HepG2 (cell line): ENCODE measurements at regions not wholly inside any gene's neighbourhood (a gene's known extent, or its start where the extent isn't known, plus 50 kb on each side); places are given as distances from the start of the nearest gene placed in this dataset.

ENCODE experiments used
- ATAC-seq: fragments of 200-7000 bp; cut with Tn5 transposase; 3 replicates; pipeline ENCODE4 v1.9.1; 2020; ENCODE audit warnings: mild to moderate bottlenecking, moderate library complexity
- BruUV-seq: library from RNA; stranded (reverse); fragments of 400-500 nt; replicated peaks from 2 replicates; lab custom pipeline; 2021; lab: Mats Ljungman, UMichigan
- CTCF ChIA-PET: fragments of 300-600 bp; formaldehyde crosslinking; extraction: SDS; loops from one replicate; lab custom pipeline; 2021; ENCODE audit warnings: low total read pairs, inconsistent platforms, low intra/inter-chr PET ratio; lab: Yijun Ruan, JAX
- POLR2A ChIA-PET: fragments of 350-600 bp; sonication (Branson Sonifier 250); formaldehyde crosslinking; loops from one replicate; lab custom pipeline; 2020; ENCODE audit warnings: antibody characterized with exemption, inconsistent platforms; lab: Yijun Ruan, JAX
- DNase-seq: peaks from one replicate; pipeline ENCODE4 v3.0.0-alpha.2; 2015; ENCODE audit warnings: low spot score
- FAIRE-seq: peaks from 3 replicates; lab custom pipeline; 2011; peaks lifted over from hg19 to GRCh38; lab: Jason Lieb, UNC
- H2AFZ ChIP-seq: one replicate; pipeline ENCODE4 v1.6.1; 2011; ENCODE audit warnings: low read length, inconsistent platforms
- H3K27ac ChIP-seq: fragments of 300-600 bp; 3 replicates; pipeline ENCODE4 v1.8.0; 2011; ENCODE audit warnings: mixed run types, mild to moderate bottlenecking, mixed read lengths, low read length, inconsistent platforms; ENCODE audit not compliant: insufficient read depth; ENCODE audit errors: extremely low read length
- H3K27me3 ChIP-seq, 2 experiments: fragments of 200-600 bp in 1 of 2; 2 replicates in 1 of 2; 3 replicates in 1 of 2; pipeline versions ENCODE4 v1.6.0 to v1.8.0; 2011; ENCODE audit warnings: low read length in 2 of 2, mild to moderate bottlenecking in 2 of 2, moderate library complexity in 2 of 2, inconsistent platforms in 1 of 2; ENCODE audit not compliant: insufficient read depth in 2 of 2, control insufficient read depth in 1 of 2
- H3K36me3 ChIP-seq, 2 experiments: fragments of 200-600 bp in 1 of 2; replicated peaks in 1 of 2; 2 replicates in 1 of 2; 3 replicates in 1 of 2; pipeline versions ENCODE4 v1.5.1 to v1.8.0; 2011; ENCODE audit warnings: low read length in 2 of 2, inconsistent platforms in 1 of 2; ENCODE audit not compliant: insufficient read depth in 2 of 2, control insufficient read depth in 1 of 2
- H3K4me1 ChIP-seq: 2 replicates; pipeline ENCODE4 v1.5.1; 2012; ENCODE audit warnings: low read length, inconsistent platforms; ENCODE audit not compliant: insufficient read depth
- H3K4me2 ChIP-seq: 2 replicates; pipeline ENCODE4 v1.6.0; 2011; ENCODE audit warnings: low read depth, low read length, inconsistent platforms
- H3K4me3 ChIP-seq, 3 experiments: fragments of 200-600 bp in 1 of 3; sonication (generic), shearing (Covaris generic) in 1 of 3; replicated peaks in 1 of 3; 2 replicates each; pipeline ENCODE4 v1.5.1; 2011 to 2016; ENCODE audit warnings: low read length in 3 of 3, inconsistent platforms in 2 of 3, low read depth in 2 of 3, mild to moderate bottlenecking in 2 of 3, control low read depth in 1 of 3, mixed read lengths in 1 of 3; ENCODE audit not compliant: insufficient read depth in 1 of 3
- H3K79me2 ChIP-seq: one replicate; pipeline ENCODE4 v1.6.1; 2011; ENCODE audit warnings: low read length, inconsistent platforms; ENCODE audit not compliant: insufficient read depth
- H3K9ac ChIP-seq: 2 replicates; pipeline ENCODE4 v1.6.0; 2011; ENCODE audit warnings: mild to moderate bottlenecking, low read depth, low read length, inconsistent platforms; ENCODE audit not compliant: insufficient read depth
- H3K9me3 ChIP-seq: 2 replicates; pipeline ENCODE4 v1.5.1; 2012; ENCODE audit warnings: mild to moderate bottlenecking, low read length
- H4K20me1 ChIP-seq: 2 replicates; pipeline ENCODE4 v1.6.0; 2011; ENCODE audit warnings: inconsistent platforms, mild to moderate bottlenecking, low read length, moderate library complexity; ENCODE audit not compliant: insufficient read depth
- CC2D1A ChIP-seq: sonication (generic); formaldehyde crosslinking; IDR thresholded peaks from 2 replicates; pipeline ENCODE4 v1.8.1; 2023; ENCODE audit warnings: mild to moderate bottlenecking, missing genetic modification reagents
- KMT2B ChIP-seq: IDR thresholded peaks from 2 replicates; pipeline ENCODE4 v1.6.1; 2016; ENCODE audit warnings: missing genetic modification reagents, missing compliant biosample characterization
- MAFF ChIP-seq: IDR thresholded peaks from 2 replicates; pipeline ENCODE4 v1.6.1; 2011; ENCODE audit warnings: low read depth, low read length, improper control_type of control experiment
- MEF2D ChIP-seq: sonication (generic); formaldehyde crosslinking; IDR thresholded peaks from 2 replicates; pipeline ENCODE4 v1.5.1; 2020; ENCODE audit warnings: mild to moderate bottlenecking, missing genetic modification reagents
- MIER2 ChIP-seq: IDR thresholded peaks from 2 replicates; pipeline ENCODE4 v1.6.1; 2016; ENCODE audit warnings: missing biosample characterization, missing genetic modification reagents
- TRIM24 ChIP-seq: sonication (generic); formaldehyde crosslinking; IDR thresholded peaks from 2 replicates; pipeline ENCODE4 v1.8.0; 2022; ENCODE audit warnings: mild to moderate bottlenecking, missing genetic modification reagents
- ZNF101 ChIP-seq: sonication (generic); formaldehyde crosslinking; IDR thresholded peaks from 2 replicates; pipeline ENCODE4 v1.4.0; 2020; ENCODE audit warnings: mild to moderate bottlenecking, low read depth, missing genetic modification reagents, borderline replicate concordance
- ZNF143 ChIP-seq: sonication (generic); formaldehyde crosslinking; IDR thresholded peaks from 2 replicates; pipeline ENCODE4 v1.4.0; 2020; ENCODE audit warnings: missing genetic modification reagents
- ZNF234 ChIP-seq: sonication (generic); formaldehyde crosslinking; conservative IDR thresholded peaks from 2 replicates; pipeline ENCODE4 v1.5.1; 2020; ENCODE audit warnings: mild to moderate bottlenecking, missing genetic modification reagents
- ZNF792 ChIP-seq: IDR thresholded peaks from 2 replicates; pipeline ENCODE4 v1.6.1; 2016
- WGBS: methylation state at CpG from one replicate; pipeline ENCODE4 v1.1.6; 2017; ENCODE audit warnings: low lambda C conversion rate; 5-methylcytosine and 5-hydroxymethylcytosine counted together
- in situ Hi-C: cut with HindIII; loops from 2 replicates; pipeline ENCODE4 v1.10.0; 2017; ENCODE audit warnings: low pct_unique_long_range_greater_than_20kb; ENCODE audit not compliant: extremely low pct_ligation_motif_present
- intact Hi-C: fragments of 100-400 bp; cut with micrococcal nuclease; formaldehyde crosslinking; loops from one replicate; pipeline ENCODE4 v1.10.0; 2022; ENCODE audit not compliant: unreplicated experiment
- TF ChIP-seq, protein P1 (sequence below): IDR thresholded peaks from 2 replicates; pipeline ENCODE4 v1.6.1; 2012; ENCODE audit warnings: inconsistent platforms
- TF ChIP-seq, protein P2 (sequence below): sonication (generic); formaldehyde crosslinking; IDR thresholded peaks from 2 replicates; pipeline ENCODE4 v1.9.0; 2022; ENCODE audit warnings: low read depth, missing genetic modification reagents
- TF ChIP-seq, protein P3 (sequence below): sonication (generic); formaldehyde crosslinking; IDR thresholded peaks from 2 replicates; pipeline ENCODE4 v1.4.0; 2020; ENCODE audit warnings: mild to moderate bottlenecking, missing genetic modification reagents
- TF ChIP-seq, protein P4 (sequence below): sonication (generic); formaldehyde crosslinking; IDR thresholded peaks from 2 replicates; pipeline ENCODE4 v1.5.0; 2020; ENCODE audit warnings: mild to moderate bottlenecking, missing genetic modification reagents

DNA sequence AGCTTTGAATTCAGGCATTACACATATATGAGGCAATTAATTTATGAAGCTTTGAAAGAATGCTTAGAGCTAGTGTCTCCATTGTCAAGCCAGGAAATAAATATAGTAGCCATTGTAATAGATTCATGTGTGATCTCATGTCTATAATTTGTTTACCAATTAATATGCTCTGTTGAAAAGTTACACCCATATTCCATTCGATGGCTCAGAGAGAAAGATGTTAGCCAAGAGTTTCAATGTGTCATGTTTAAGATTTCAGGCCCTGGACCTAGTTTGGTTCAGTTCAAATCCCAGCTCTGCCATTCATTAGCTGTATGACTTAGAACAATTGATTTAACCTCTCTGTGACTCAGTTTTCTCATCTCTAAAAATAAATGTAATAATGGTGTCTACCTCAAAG, 263.3 kb downstream of the SNCA start (continued):
- TF ChIP-seq ZNF792 (CRISPR knock-in tag), result no peak
- no peak for TF ChIP-seq CC2D1A (CRISPR knock-in tag)
- TF ChIP-seq, protein P1, sequence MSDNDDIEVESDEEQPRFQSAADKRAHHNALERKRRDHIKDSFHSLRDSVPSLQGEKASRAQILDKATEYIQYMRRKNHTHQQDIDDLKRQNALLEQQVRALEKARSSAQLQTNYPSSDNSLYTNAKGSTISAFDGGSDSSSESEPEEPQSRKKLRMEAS, result no peak
- no peak for TF ChIP-seq KMT2B (CRISPR knock-in tag)
- TF ChIP-seq MEF2D (CRISPR knock-in tag), result no peak
- no peak for TF ChIP-seq MIER2 (CRISPR knock-in tag)
- TF ChIP-seq ZNF234, result no peak
- no peak for TF ChIP-seq MAFF
- no peak for TF ChIP-seq ZNF101 (CRISPR knock-in tag)
- TF ChIP-seq, protein P2, sequence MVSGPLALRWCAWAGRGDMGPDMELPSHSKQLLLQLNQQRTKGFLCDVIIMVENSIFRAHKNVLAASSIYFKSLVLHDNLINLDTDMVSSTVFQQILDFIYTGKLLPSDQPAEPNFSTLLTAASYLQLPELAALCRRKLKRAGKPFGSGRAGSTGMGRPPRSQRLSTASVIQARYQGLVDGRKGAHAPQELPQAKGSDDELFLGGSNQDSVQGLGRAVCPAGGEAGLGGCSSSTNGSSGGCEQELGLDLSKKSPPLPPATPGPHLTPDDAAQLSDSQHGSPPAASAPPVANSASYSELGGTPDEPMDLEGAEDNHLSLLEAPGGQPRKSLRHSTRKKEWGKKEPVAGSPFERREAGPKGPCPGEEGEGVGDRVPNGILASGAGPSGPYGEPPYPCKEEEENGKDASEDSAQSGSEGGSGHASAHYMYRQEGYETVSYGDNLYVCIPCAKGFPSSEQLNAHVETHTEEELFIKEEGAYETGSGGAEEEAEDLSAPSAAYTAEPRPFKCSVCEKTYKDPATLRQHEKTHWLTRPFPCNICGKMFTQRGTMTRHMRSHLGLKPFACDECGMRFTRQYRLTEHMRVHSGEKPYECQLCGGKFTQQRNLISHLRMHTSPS (CRISPR knock-in tag), result no peak

DNA sequence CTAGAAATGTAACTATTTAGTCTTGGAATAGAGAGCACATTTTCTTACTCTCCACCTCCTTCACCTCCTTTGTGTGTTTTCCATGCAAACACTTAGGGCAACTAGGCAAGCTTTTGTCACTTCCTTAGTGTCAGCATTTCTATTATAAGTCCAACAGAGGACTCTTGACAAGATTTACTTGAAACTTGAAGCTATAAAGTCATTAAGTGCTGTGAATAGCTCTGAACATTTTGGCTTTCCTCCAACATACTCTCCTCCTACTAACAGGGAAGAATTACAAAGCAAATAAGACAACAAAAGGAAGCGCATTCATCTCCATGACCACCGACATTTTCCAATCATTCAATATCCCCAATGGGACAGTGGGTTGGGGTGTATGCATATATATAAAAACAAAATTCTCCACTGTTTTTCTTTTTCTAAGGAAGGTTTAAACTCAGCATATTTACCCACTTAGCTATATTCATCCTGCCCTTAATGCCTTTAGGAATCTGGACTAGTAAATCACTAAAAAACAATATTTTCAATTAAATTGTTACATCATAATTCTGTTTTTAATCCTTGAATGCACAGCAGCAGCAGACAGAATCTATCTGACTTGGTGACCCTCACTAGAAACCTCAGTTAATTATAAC, 264.6 kb downstream of the SNCA start:
- WGBS, result 5% methylated on average over 2 of the region's 2 CpGs
- CTCF ChIA-PET, result no interaction called here

More for the DNA sequence above, 264.6 kb downstream of the SNCA start:
- DNase-seq (no peak), ATAC-seq (no peak), FAIRE-seq (no peak)
- in situ Hi-C loops (no loop called here), intact Hi-C loops (no loop called here)
- Histone ChIP-seq H4K20me1 (no peaks in the 10 kb centered on the region), H3K27ac (no peak overlapping the region), H3K4me3 (no peak overlapping the region), H3K27me3 (no peaks in the 10 kb centered on the region), H3K4me2 (no peak overlapping the region), H2AFZ (no peak overlapping the region), H3K9me3 (no peaks in the 10 kb centered on the region), H3K4me1 (no peaks in the 10 kb centered on the region), H3K79me2 (no peaks in the 10 kb centered on the region), H3K9ac (no peak overlapping the region), H3K36me3 (no peaks in the 10 kb centered on the region)
- TF ChIP-seq, protein P3, sequence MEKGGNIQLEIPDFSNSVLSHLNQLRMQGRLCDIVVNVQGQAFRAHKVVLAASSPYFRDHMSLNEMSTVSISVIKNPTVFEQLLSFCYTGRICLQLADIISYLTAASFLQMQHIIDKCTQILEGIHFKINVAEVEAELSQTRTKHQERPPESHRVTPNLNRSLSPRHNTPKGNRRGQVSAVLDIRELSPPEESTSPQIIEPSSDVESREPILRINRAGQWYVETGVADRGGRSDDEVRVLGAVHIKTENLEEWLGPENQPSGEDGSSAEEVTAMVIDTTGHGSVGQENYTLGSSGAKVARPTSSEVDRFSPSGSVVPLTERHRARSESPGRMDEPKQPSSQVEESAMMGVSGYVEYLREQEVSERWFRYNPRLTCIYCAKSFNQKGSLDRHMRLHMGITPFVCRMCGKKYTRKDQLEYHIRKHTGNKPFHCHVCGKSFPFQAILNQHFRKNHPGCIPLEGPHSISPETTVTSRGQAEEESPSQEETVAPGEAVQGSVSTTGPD, result no peak
- TF ChIP-seq ZNF143 (CRISPR knock-in tag) (no peak), TRIM24 (CRISPR knock-in tag) (no peak)
- TF ChIP-seq, protein P4, sequence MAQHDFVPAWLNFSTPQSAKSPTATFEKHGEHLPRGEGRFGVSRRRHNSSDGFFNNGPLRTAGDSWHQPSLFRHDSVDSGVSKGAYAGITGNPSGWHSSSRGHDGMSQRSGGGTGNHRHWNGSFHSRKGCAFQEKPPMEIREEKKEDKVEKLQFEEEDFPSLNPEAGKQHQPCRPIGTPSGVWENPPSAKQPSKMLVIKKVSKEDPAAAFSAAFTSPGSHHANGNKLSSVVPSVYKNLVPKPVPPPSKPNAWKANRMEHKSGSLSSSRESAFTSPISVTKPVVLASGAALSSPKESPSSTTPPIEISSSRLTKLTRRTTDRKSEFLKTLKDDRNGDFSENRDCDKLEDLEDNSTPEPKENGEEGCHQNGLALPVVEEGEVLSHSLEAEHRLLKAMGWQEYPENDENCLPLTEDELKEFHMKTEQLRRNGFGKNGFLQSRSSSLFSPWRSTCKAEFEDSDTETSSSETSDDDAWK (CRISPR knock-in tag), result no peak
- BruUV-seq, result no TSS peak
- POLR2A ChIA-PET, result no interaction called here
